Calu3 (cell line): ENCODE measurements at regions not wholly inside any gene's neighbourhood (a gene's known extent, or its start where the extent isn't known, plus 50 kb on each side); places are given as distances from the start of the nearest gene placed in this dataset.

Source experiments
- BruUV-seq: library from RNA; stranded (reverse); fragments of 400-500 nt; replicated peaks from 2 replicates; lab custom pipeline; 2021; lab: Mats Ljungman, UMichigan
- CTCF ChIA-PET: fragments of 300-600 bp; sonication (Branson Sonifier 250); formaldehyde crosslinking; loops from one replicate; lab custom pipeline; 2022; ENCODE audit warnings: antibody characterized with exemption; lab: Charles Lee
- DNase-seq: peaks from one replicate; pipeline ENCODE4 v3.0.0; 2022
- H3K27ac Mint-ChIP-seq: one replicate; pipeline ENCODE4 v1.8.0; 2022; ENCODE audit warnings: mixed read lengths; ENCODE audit not compliant: unreplicated experiment
- H3K27me3 Mint-ChIP-seq: one replicate; pipeline ENCODE4 v1.8.0; 2022; ENCODE audit warnings: mixed read lengths; ENCODE audit not compliant: unreplicated experiment
- H3K36me3 Mint-ChIP-seq: one replicate; pipeline ENCODE4 v1.8.0; 2022; ENCODE audit warnings: mild to moderate bottlenecking, moderate library complexity, mixed read lengths; ENCODE audit not compliant: insufficient read depth, unreplicated experiment
- H3K4me1 Mint-ChIP-seq: one replicate; pipeline ENCODE4 v1.8.0; 2022; ENCODE audit warnings: mild to moderate bottlenecking, low read depth, mixed read lengths; ENCODE audit not compliant: unreplicated experiment
- H3K4me3 Mint-ChIP-seq: one replicate; pipeline ENCODE4 v1.8.0; 2022; ENCODE audit warnings: mild to moderate bottlenecking, low read depth, moderate library complexity, mixed read lengths; ENCODE audit not compliant: unreplicated experiment
- H3K9me3 Mint-ChIP-seq: one replicate; pipeline ENCODE4 v1.8.0; 2022; ENCODE audit warnings: low read depth, mixed read lengths; ENCODE audit not compliant: unreplicated experiment
- intact Hi-C: fragments of 100-400 bp; cut with micrococcal nuclease; formaldehyde crosslinking; loops from one replicate; pipeline ENCODE4 v1.10.0; 2022; ENCODE audit not compliant: unreplicated experiment
- TF ChIP-seq, protein P1 (sequence below): fragments of 200-600 bp; IDR thresholded peaks from one replicate; pipeline ENCODE4 v1.8.0; 2022; ENCODE audit warnings: antibody characterized with exemption; ENCODE audit not compliant: unreplicated experiment

DNA sequence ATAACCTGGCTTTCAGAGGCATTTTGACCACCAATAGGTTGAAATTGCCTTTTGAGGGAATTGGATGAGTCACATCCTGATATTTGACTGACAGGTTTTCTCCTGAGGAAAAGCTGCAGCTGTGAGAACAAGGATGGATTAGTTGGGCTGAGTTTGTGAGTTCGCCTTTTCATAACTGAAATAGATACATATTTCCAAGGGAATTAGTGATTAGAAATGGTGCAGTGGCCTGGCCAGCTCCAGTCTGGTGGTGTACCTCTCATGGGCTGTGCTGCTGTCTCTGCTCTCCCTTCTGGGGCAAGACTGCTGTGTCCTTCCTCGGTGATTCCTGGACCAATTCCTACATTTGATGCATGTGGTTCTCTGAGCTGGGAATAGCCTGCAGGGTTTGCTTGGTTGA is 341.3 kb downstream of the TSN start:
- CTCF ChIA-PET: interaction anchor here (0.8 kb wide), 1 partner anchor 120 kb away, joined by 3 read pairs; no protein-coding TSS in a partner anchor
- H3K36me3 Mint-ChIP-seq: no peaks in the 10 kb centered on the region
- H3K9me3 Mint-ChIP-seq: no peaks in the 10 kb centered on the region
- TF ChIP-seq, protein P1, sequence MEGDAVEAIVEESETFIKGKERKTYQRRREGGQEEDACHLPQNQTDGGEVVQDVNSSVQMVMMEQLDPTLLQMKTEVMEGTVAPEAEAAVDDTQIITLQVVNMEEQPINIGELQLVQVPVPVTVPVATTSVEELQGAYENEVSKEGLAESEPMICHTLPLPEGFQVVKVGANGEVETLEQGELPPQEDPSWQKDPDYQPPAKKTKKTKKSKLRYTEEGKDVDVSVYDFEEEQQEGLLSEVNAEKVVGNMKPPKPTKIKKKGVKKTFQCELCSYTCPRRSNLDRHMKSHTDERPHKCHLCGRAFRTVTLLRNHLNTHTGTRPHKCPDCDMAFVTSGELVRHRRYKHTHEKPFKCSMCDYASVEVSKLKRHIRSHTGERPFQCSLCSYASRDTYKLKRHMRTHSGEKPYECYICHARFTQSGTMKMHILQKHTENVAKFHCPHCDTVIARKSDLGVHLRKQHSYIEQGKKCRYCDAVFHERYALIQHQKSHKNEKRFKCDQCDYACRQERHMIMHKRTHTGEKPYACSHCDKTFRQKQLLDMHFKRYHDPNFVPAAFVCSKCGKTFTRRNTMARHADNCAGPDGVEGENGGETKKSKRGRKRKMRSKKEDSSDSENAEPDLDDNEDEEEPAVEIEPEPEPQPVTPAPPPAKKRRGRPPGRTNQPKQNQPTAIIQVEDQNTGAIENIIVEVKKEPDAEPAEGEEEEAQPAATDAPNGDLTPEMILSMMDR: no peak
- H3K27me3 Mint-ChIP-seq: peaks cover 92% of the 10 kb centered on the region
- no peaks in the 10 kb centered on the region for H3K4me1 Mint-ChIP-seq
- no peak overlapping the region for H3K27ac Mint-ChIP-seq
- no peak for DNase-seq
- intact Hi-C loops: no loop called here
- no TSS peak for BruUV-seq
- no peak overlapping the region for H3K4me3 Mint-ChIP-seq

DNA sequence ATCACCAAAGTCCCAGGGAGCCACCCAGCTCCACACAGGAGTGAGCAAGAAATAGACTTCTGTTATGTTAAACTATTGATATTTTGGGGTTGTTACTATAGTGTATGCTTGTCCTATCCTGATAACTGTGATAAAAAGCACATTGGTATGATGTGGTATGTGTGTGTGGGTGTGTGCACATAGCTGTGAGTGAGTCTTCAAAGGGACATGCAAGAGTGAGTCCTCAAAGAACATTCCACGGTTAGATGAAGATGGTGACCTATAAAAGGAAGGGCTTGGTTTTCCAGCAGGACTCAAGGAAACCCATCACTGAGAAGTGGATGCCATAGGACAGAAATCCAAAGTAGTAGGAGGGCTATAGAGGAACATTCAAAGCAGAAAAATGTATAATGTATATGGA is 342.9 kb downstream of the TSN start:
- Mint-ChIP-seq H3K4me3 (no peak overlapping the region), H3K4me1 (no peaks in the 10 kb centered on the region), H3K27me3 (peaks cover 77% of the 10 kb centered on the region), H3K27ac (no peak overlapping the region), H3K36me3 (no peaks in the 10 kb centered on the region), H3K9me3 (no peaks in the 10 kb centered on the region)
- intact Hi-C loops: no loop called here
- TF ChIP-seq, protein P1: no peak
- no TSS peak for BruUV-seq
- no peak for DNase-seq
- CTCF ChIA-PET: no interaction called here

DNA sequence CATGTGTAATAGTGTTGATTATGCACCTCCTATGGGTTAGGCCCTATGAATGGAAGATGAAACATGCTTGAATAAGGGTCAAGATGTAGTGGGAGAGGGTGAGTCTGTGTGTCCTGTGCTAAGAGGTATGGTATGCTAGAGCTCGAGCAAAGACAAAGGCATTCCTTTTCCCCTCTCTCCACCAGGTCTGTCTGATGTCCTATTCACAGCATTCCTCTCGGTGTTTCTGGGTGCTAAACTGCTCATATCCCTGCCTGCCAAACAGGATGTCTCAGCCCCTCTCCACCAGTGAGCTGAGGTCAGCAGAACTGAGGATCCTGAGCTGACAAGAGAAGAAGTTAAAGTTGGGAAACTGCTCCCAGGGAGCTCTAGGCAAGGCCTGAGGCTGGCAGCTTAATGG is 344.9 kb downstream of the TSN start:
- TF ChIP-seq, protein P1: no peak
- H3K4me3 Mint-ChIP-seq: no peak overlapping the region
- H3K4me1 Mint-ChIP-seq: no peaks in the 10 kb centered on the region

DNA sequence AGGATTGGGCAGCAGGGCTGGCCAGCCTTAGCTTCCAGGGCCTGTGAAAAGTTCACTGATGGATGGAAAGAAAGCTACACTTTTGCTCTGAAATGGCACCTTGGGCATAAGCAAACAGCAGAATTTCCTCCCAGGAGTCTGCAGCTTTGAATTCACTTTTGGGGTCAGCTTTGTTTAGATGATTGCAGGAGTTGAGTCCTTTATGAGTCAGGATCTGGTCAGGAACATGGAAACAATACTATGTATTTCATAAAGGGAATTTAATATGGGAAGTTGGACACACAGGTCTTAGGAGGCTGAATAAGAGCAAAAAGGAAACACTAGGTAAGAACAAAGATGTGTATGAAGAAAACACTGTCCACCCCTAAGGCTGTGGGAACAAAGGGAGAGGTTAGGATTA is 345.3 kb downstream of the TSN start:
- CTCF ChIA-PET: no interaction called here
- H3K36me3 Mint-ChIP-seq: no peaks in the 10 kb centered on the region
- no peak for DNase-seq
- H3K27me3 Mint-ChIP-seq: peaks cover 76% of the 10 kb centered on the region
- no TSS peak for BruUV-seq
- no peak overlapping the region for H3K27ac Mint-ChIP-seq
- H3K4me3 Mint-ChIP-seq: no peak overlapping the region
- TF ChIP-seq, protein P1: no peak
- peaks cover 6% of the 10 kb centered on the region for H3K9me3 Mint-ChIP-seq
- no peaks in the 10 kb centered on the region for H3K4me1 Mint-ChIP-seq
- intact Hi-C loops: no loop called here

More for the DNA sequence above, 344.9 kb downstream of the TSN start:
- Mint-ChIP-seq H3K27me3 (peaks cover 76% of the 10 kb centered on the region), H3K36me3 (no peaks in the 10 kb centered on the region), H3K27ac (no peak overlapping the region), H3K9me3 (peaks cover 6% of the 10 kb centered on the region)
- no peak for DNase-seq
- CTCF ChIA-PET: no interaction called here
- intact Hi-C loops: no loop called here
- no TSS peak for BruUV-seq
